ENCODE measurements at regions not wholly inside any gene's neighbourhood (a gene's known extent, or its start where the extent isn't known, plus 50 kb on each side); places are given as distances from the start of the nearest gene placed in this dataset.
"Not testable (repeated sequence)": the region's sequence is repeated elsewhere in the genome, so short reads cannot be mapped to it uniquely, and the experiment has no call there.

- H3K4me3 ChIP-seq (ENCODE audit: low read length), result no peak overlapping the region
- TF ChIP-seq CTCF (IDR thresholded peaks at IDR 0.05; ENCODE audit: insufficient read depth, low read depth, low read length, missing control alignments), result no peak
Measured at GRCh38 chr18:23320709-23321236, 132.3 kb upstream of the RIOK3 start.

GRCh38 chr18:23321996-23322395 lies 131.1 kb upstream of the RIOK3 start:
- no peak overlapping the region for H3K4me3 ChIP-seq (ENCODE audit: low read length)
- DNase-seq (ENCODE audit: low read depth), result no peak
- no peak for TF ChIP-seq CTCF (IDR thresholded peaks at IDR 0.05; ENCODE audit: insufficient read depth, low read depth, low read length, missing control alignments)

More at GRCh38 chr18:23320709-23321236, 132.3 kb upstream of the RIOK3 start:
- DNase-seq (ENCODE audit: low read depth), result no peak

DNA sequence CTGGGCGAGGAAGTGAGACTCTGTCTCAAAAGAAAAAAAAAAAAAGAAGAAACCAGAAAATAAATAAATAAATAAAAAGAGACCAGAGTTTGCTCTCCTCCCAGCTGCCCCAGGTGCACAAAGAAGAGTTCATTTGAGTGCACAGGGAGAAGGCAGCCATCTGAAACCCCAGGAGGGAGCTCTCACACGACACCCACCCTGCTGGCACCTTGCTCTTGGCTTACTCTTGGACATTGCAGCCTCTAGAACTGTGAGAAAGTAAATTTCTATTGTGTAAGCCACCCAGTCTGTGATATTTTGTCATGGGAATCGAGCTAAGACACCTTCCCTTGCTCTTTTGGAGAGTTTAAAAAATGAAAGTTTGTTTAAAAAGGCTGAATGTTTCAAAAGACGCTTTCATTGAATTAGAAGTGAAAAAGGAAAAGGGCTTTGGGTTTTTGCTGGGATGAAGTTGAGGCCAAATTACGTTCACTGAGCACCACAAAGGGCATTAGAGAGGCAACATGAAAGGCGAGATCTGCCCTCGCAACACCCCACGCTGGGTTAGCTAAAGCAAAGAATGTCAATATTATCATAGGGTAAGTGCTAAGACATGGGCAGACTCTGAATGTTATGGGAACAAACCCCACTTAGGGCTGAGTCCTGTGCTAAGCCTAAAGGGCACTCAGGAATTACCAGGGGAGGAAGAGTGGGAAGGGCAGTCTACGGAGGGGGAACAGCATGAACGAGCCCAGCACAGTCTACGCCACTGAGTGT lies 128.9 kb upstream of the RIOK3 start:
- no peak overlapping the region for H3K4me3 ChIP-seq (ENCODE audit: low read length)
- no peak for DNase-seq (ENCODE audit: low read depth)
- TF ChIP-seq CTCF (IDR thresholded peaks at IDR 0.05; ENCODE audit: insufficient read depth, low read depth, low read length, missing control alignments), result no peak

DNA sequence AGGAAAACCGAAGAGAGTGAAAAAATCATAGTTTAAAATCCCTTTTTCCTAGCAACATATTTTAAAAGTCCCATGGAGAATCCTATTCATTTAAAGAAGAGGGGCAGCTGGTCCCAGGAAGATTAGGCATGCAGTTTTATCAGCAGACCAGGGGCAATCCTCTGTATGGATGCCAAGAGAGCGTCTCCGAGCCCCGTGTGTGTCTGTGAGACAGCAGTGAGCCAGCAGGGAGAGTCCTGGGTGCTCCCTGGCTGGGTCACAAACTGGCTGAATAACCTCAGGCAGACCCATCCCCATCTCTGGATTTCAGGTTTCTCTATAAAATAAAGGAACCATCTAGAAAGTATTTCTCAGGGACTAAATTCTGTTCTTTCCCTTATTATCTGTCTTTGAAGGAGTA lies 128.2 kb upstream of the RIOK3 start:
- TF ChIP-seq CTCF (IDR thresholded peaks at IDR 0.05; ENCODE audit: insufficient read depth, low read depth, low read length, missing control alignments), result no peak

DNA sequence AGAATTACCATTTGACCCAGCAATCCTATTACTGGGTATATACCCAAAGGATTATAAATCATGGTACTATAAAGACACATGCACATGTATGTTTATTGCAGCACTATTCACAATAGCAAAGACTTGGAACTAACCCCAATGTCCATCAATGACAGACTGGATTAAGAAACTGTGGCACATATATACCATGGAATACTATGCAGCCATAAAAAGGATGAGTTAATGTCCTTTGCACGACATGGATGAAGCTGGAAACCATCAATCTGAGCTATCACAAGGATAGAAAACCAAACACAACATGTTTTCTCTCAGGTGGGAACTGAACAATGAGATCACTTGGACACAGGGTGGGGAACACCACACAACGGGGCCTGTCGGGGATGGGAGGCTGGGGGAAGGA lies 123.4 kb upstream of the RIOK3 start:
- not testable (repeated sequence) for DNase-seq (ENCODE audit: low read depth); H3K4me3 ChIP-seq (ENCODE audit: low read length)

More for the DNA sequence above, 128.2 kb upstream of the RIOK3 start:
- H3K4me3 ChIP-seq (ENCODE audit: low read length), result no peak overlapping the region
- no peak for DNase-seq (ENCODE audit: low read depth)

GRCh38 chr18:23330423-23330822 lies 122.7 kb upstream of the RIOK3 start:
- TF ChIP-seq CTCF (IDR thresholded peaks at IDR 0.05; ENCODE audit: insufficient read depth, low read depth, low read length, missing control alignments), result no peak
- no peak overlapping the region for H3K4me3 ChIP-seq (ENCODE audit: low read length)
- DNase-seq (ENCODE audit: low read depth), result peak; percentile 10

GRCh38 chr18:23331091-23331920 lies 121.8 kb upstream of the RIOK3 start:
- peak; percentile 88 for DNase-seq (ENCODE audit: low read depth)
- TF ChIP-seq CTCF (IDR thresholded peaks at IDR 0.05; ENCODE audit: insufficient read depth, low read depth, low read length, missing control alignments), result peak; percentile 39
- peak overlapping the region; percentile 4 for H3K4me3 ChIP-seq (ENCODE audit: low read length)
